H1 (cell line): ENCODE measurements at regions not wholly inside any gene's neighbourhood (a gene's known extent, or its start where the extent isn't known, plus 50 kb on each side); places are given as distances from the start of the nearest gene placed in this dataset.

Experiments
- CTCF ChIA-PET: fragments of 300-600 bp; sonication (Branson Sonifier 250); formaldehyde crosslinking; loops from one replicate; lab custom pipeline; 2021; ENCODE audit not compliant: partially characterized antibody; lab: Charles Lee
- POLR2A ChIA-PET: fragments of 300-600 bp; sonication (Branson Sonifier 250); formaldehyde crosslinking; loops from one replicate; lab custom pipeline; 2021; ENCODE audit warnings: inconsistent platforms; ENCODE audit not compliant: partially characterized antibody; lab: Charles Lee
- DNase-seq, 2 experiments: peaks; one replicate each; pipeline versions ENCODE4 v3.0.0 to v3.0.0-alpha.2; 2010 to 2022; ENCODE audit warnings: low spot score in 2 of 2, low read depth in 1 of 2, mixed read lengths in 1 of 2
- FAIRE-seq: peaks from 2 replicates; lab custom pipeline; 2011; peaks lifted over from hg19 to GRCh38; lab: Jason Lieb, UNC
- H2AFZ ChIP-seq: 2 replicates; pipeline ENCODE4 v1.8.1; 2012; ENCODE audit warnings: low read length, inconsistent platforms
- H2AK5ac ChIP-seq: 2 replicates; pipeline ENCODE4 v1.6.1; 2013; ENCODE audit warnings: low read depth, low read length
- H2BK120ac ChIP-seq: replicated peaks from 2 replicates; pipeline ENCODE3; 2013; ENCODE audit warnings: low read depth, low read length, inconsistent platforms
- H2BK12ac ChIP-seq: 2 replicates; pipeline ENCODE4 v1.6.1; 2013; ENCODE audit warnings: low read depth, low read length
- H2BK15ac ChIP-seq: 2 replicates; pipeline ENCODE4 v1.6.1; 2013; ENCODE audit warnings: low read length
- H2BK20ac ChIP-seq: 2 replicates; pipeline ENCODE4 v1.6.1; 2013; ENCODE audit warnings: low read length
- H2BK5ac ChIP-seq: 2 replicates; pipeline ENCODE4 v1.6.1; 2013; ENCODE audit warnings: low read depth, low read length
- H3K14ac ChIP-seq: 2 replicates; pipeline ENCODE4 v1.6.1; 2013; ENCODE audit warnings: inconsistent platforms; ENCODE audit not compliant: insufficient read length
- H3K18ac ChIP-seq: 2 replicates; pipeline ENCODE4 v1.6.1; 2013; ENCODE audit warnings: low read length; ENCODE audit errors: extremely low read depth
- H3K23ac ChIP-seq: 2 replicates; pipeline ENCODE4 v1.6.1; 2013; ENCODE audit warnings: inconsistent platforms; ENCODE audit not compliant: insufficient read length
- H3K23me2 ChIP-seq: 2 replicates; pipeline ENCODE4 v1.6.1; 2013; ENCODE audit warnings: low read depth, low read length
- H3K27ac ChIP-seq: 2 replicates; pipeline ENCODE4 v1.6.1; 2011; ENCODE audit warnings: low read depth, low read length, inconsistent platforms
- H3K27me3 ChIP-seq, 4 experiments: replicated peaks in 1 of 4; 1 replicate in 1 of 4; 2 replicates in 3 of 4; pipeline versions ENCODE4 v1.6.1 to v1.8.1; 2011 to 2013; ENCODE audit warnings: low read length in 3 of 4, mild to moderate bottlenecking in 3 of 4, inconsistent platforms in 2 of 4, mixed read lengths in 2 of 4, moderate library complexity in 1 of 4; ENCODE audit not compliant: control insufficient read depth in 3 of 4, insufficient read depth in 3 of 4; ENCODE audit errors: extremely low read depth in 1 of 4
- H3K36me3 ChIP-seq, 4 experiments: 2 replicates each; pipeline versions ENCODE4 v1.6.1 to v1.8.1; 2011 to 2013; ENCODE audit warnings: mild to moderate bottlenecking in 4 of 4, low read length in 3 of 4, moderate library complexity in 2 of 4, control low read depth in 1 of 4, inconsistent platforms in 1 of 4; ENCODE audit not compliant: insufficient read depth in 4 of 4, control insufficient read depth in 2 of 4
- H3K4ac ChIP-seq: replicated peaks from 2 replicates; pipeline ENCODE3; 2013; ENCODE audit warnings: low read length, low read depth, mixed read lengths, inconsistent platforms; ENCODE audit not compliant: insufficient read length
- H3K4me1 ChIP-seq, 4 experiments: replicated peaks in 1 of 4; 1 replicate in 1 of 4; 2 replicates in 3 of 4; pipeline versions ENCODE4 v1.6.1 to v1.8.1; 2011 to 2013; ENCODE audit warnings: low read length in 3 of 4, inconsistent platforms in 2 of 4, mixed read lengths in 1 of 4; ENCODE audit not compliant: insufficient read depth in 4 of 4, control insufficient read depth in 3 of 4
- H3K4me2 ChIP-seq, 2 experiments: 2 replicates each; pipeline versions ENCODE4 v1.6.1 to v1.8.1; 2011 to 2013; ENCODE audit warnings: low read depth in 2 of 2, low read length in 2 of 2, control low read depth in 1 of 2, inconsistent platforms in 1 of 2, mild to moderate bottlenecking in 1 of 2; ENCODE audit not compliant: insufficient read depth in 1 of 2
- H3K4me3 ChIP-seq, 4 experiments: fragments of 200-600, 300-600 bp in 1 of 4; sonication (generic), shearing (Covaris generic), sonication (Bioruptor Twin) in 1 of 4; 2 replicates each; pipeline versions ENCODE4 v1.5.1 to v1.8.1; 2011 to 2016; ENCODE audit warnings: low read length in 4 of 4, low read depth in 3 of 4, control low read depth in 2 of 4, inconsistent platforms in 2 of 4, mild to moderate bottlenecking in 2 of 4, mixed read lengths in 1 of 4, moderate library complexity in 1 of 4; ENCODE audit not compliant: insufficient read depth in 2 of 4; ENCODE audit errors: extremely low read depth in 1 of 4
- H3K56ac ChIP-seq: replicated peaks from 2 replicates; pipeline ENCODE3; 2013; ENCODE audit warnings: low read depth, mild to moderate bottlenecking, mixed read lengths, low read length, inconsistent platforms; ENCODE audit not compliant: insufficient read length
- H3K79me1 ChIP-seq: 2 replicates; pipeline ENCODE4 v1.6.1; 2013; ENCODE audit warnings: low read depth, low read length, control low read depth
- H3K79me2 ChIP-seq, 2 experiments: 2 replicates each; pipeline versions ENCODE4 v1.6.1 to v1.8.1; 2012 to 2013; ENCODE audit warnings: low read length in 2 of 2, mild to moderate bottlenecking in 2 of 2, inconsistent platforms in 1 of 2; ENCODE audit not compliant: insufficient read depth in 2 of 2, control insufficient read depth in 1 of 2
- H3K9ac ChIP-seq, 4 experiments: replicated peaks in 1 of 4; 1 replicate in 1 of 4; 2 replicates in 3 of 4; pipeline versions ENCODE4 v1.6.1 to v1.8.1; 2011 to 2013; ENCODE audit warnings: low read depth in 3 of 4, low read length in 3 of 4, control low read depth in 2 of 4, mild to moderate bottlenecking in 2 of 4, moderate library complexity in 2 of 4, inconsistent platforms in 1 of 4; ENCODE audit errors: extremely low read depth in 1 of 4
- H3K9me3 ChIP-seq, 2 experiments: 2 replicates each; pipeline versions ENCODE4 v1.6.1 to v1.8.1; 2012 to 2013; ENCODE audit warnings: mild to moderate bottlenecking in 2 of 2, moderate library complexity in 2 of 2, control low read depth in 1 of 2, inconsistent platforms in 1 of 2, low read depth in 1 of 2, low read length in 1 of 2, mixed read lengths in 1 of 2; ENCODE audit not compliant: insufficient read depth in 2 of 2
- H4K20me1 ChIP-seq, 2 experiments: replicated peaks in 1 of 2; 2 replicates each; pipeline versions ENCODE3 to v1.8.1; 2011 to 2013; ENCODE audit warnings: inconsistent platforms in 2 of 2, low read length in 2 of 2, mild to moderate bottlenecking in 1 of 2; ENCODE audit not compliant: insufficient read depth in 2 of 2, control insufficient read depth in 1 of 2
- H4K5ac ChIP-seq: 2 replicates; pipeline ENCODE4 v1.6.1; 2013; ENCODE audit warnings: low read length, low read depth, mixed read lengths, inconsistent platforms; ENCODE audit not compliant: insufficient read length
- H4K8ac ChIP-seq: 2 replicates; pipeline ENCODE4 v1.8.0; 2013; ENCODE audit warnings: mild to moderate bottlenecking, moderate library complexity, low read length, inconsistent platforms; ENCODE audit not compliant: insufficient read depth; ENCODE audit errors: extremely low read depth
- H4K91ac ChIP-seq: replicated peaks from 2 replicates; pipeline ENCODE3; 2013; ENCODE audit warnings: low read length, mixed read lengths, inconsistent platforms; ENCODE audit not compliant: insufficient read length
- JUN ChIP-seq: IDR thresholded peaks from 2 replicates; pipeline ENCODE4 v1.6.1; 2011; ENCODE audit warnings: low read depth, mild to moderate bottlenecking, improper control_type of control experiment, low read length
- TBP ChIP-seq: IDR thresholded peaks from 2 replicates; pipeline ENCODE4 v1.6.1; 2011; ENCODE audit warnings: low read depth, low read length, improper control_type of control experiment
- WGBS, 2 experiments: shearing (Covaris generic) in 1 of 2; methylation state at CpG; one replicate each; pipeline versions ENCODE4 v1.1.6 to v1.1.7; 2013 to 2015; ENCODE audit warnings: low lambda C conversion rate in 2 of 2, mixed read lengths in 2 of 2, inconsistent platforms in 1 of 2, low coverage in 1 of 2, missing lambda C conversion rate in 1 of 2; ENCODE audit not compliant: insufficient replicate concordance in 2 of 2, insufficient coverage in 1 of 2, insufficient read length in 1 of 2; ENCODE audit errors: extremely low coverage in 1 of 2, missing lambda C conversion rate in 1 of 2; 5-methylcytosine and 5-hydroxymethylcytosine counted together

GRCh38 chr18:43714343-43715010 lies 437.2 kb upstream of the SYT4 start:
- no peak overlapping the region for H4K5ac ChIP-seq
- TF ChIP-seq TBP = no peak
- TF ChIP-seq JUN = no peak
- CTCF ChIA-PET = interaction anchor here (1.1 kb wide), 1 partner anchor 57 kb away, joined by 4 read pairs; no protein-coding TSS in a partner anchor
- H2BK20ac ChIP-seq = no peak overlapping the region
- no peak overlapping the region for H3K56ac ChIP-seq
- H3K9ac ChIP-seq = no peak overlapping the region
- no peak overlapping the region for H3K4me3 ChIP-seq
- H2AK5ac ChIP-seq = no peak overlapping the region
- no peak overlapping the region for H4K8ac ChIP-seq
- H2BK12ac ChIP-seq = no peak overlapping the region
- H3K9me3 ChIP-seq = no peaks in the 10 kb centered on the region
- no peak overlapping the region for H2BK5ac ChIP-seq
- H3K4ac ChIP-seq = no peak overlapping the region
- no peak overlapping the region for H2BK15ac ChIP-seq
- no peak overlapping the region for H3K23ac ChIP-seq
- 96% methylated on average over 3 of the region's 3 CpGs; no CpG with 5 or more reads in 1 of the 2 experiments for WGBS, 2 experiments
- no peaks in the 10 kb centered on the region for H3K36me3 ChIP-seq
- no peaks in the 10 kb centered on the region for H4K20me1 ChIP-seq
- peak; percentile 13 for FAIRE-seq
- no peaks in the 10 kb centered on the region for H3K79me1 ChIP-seq
- H3K27me3 ChIP-seq = no peaks in the 10 kb centered on the region
- H3K23me2 ChIP-seq = no peaks in the 10 kb centered on the region
- DNase-seq = no peak
- H4K91ac ChIP-seq = no peak overlapping the region
- H3K18ac ChIP-seq = no peak overlapping the region; the same call in 1 of the 2 replicates
- no peak overlapping the region for H3K27ac ChIP-seq
- peaks cover 2 to 5% (median 3%) of the 10 kb centered on the region in 4 experiments; a peak in 4 of 7 replicates for H3K4me1 ChIP-seq
- H3K4me2 ChIP-seq = no peak overlapping the region
- no peak overlapping the region for H2AFZ ChIP-seq
- POLR2A ChIA-PET = no interaction called here
- H3K14ac ChIP-seq = no peak overlapping the region
- no peak overlapping the region for H2BK120ac ChIP-seq
- no peaks in the 10 kb centered on the region for H3K79me2 ChIP-seq
